H1 (cell line): ENCODE measurements at regions not wholly inside any gene's neighbourhood (a gene's known extent, or its start where the extent isn't known, plus 50 kb on each side); places are given as distances from the start of the nearest gene placed in this dataset.
"Not testable (repeated sequence)": the region's sequence is repeated elsewhere in the genome, so short reads cannot be mapped to it uniquely, and the experiment has no call there.

Experiments used
- CHD1 ChIP-seq: IDR thresholded peaks from 2 replicates; pipeline ENCODE4 v1.6.1; 2012; ENCODE audit warnings: low read depth, low read length, improper control_type of control experiment
- CHD2 ChIP-seq: IDR thresholded peaks from 2 replicates; pipeline ENCODE4 v1.6.1; 2012; ENCODE audit warnings: low read length, improper control_type of control experiment
- CREB1 ChIP-seq: IDR thresholded peaks from 2 replicates; pipeline ENCODE4 v1.6.1; 2012; ENCODE audit warnings: inconsistent platforms
- JUN ChIP-seq: IDR thresholded peaks from 2 replicates; pipeline ENCODE4 v1.6.1; 2011; ENCODE audit warnings: low read depth, mild to moderate bottlenecking, improper control_type of control experiment, low read length
- MAX ChIP-seq: IDR thresholded peaks from 2 replicates; pipeline ENCODE4 v1.6.1; 2012; ENCODE audit warnings: inconsistent platforms
- POLR2A ChIP-seq, 2 experiments: IDR thresholded peaks; 1 replicate in 1 of 2; 2 replicates in 1 of 2; pipeline ENCODE4 v1.6.1; 2011; ENCODE audit warnings: low read depth in 2 of 2, low read length in 2 of 2, mild to moderate bottlenecking in 2 of 2; ENCODE audit errors: control extremely low read depth in 1 of 2
- RBBP5 ChIP-seq: IDR thresholded peaks from 2 replicates; pipeline ENCODE4 v1.7.1; 2012; ENCODE audit warnings: low read depth, mild to moderate bottlenecking, inconsistent platforms, low read length, moderate library complexity, borderline replicate concordance
- SRF ChIP-seq: IDR thresholded peaks from 2 replicates; pipeline ENCODE4 v1.6.1; 2011; ENCODE audit warnings: mild to moderate bottlenecking, low read depth, low read length, moderate library complexity
- TEAD4 ChIP-seq: IDR thresholded peaks from 2 replicates; pipeline ENCODE4 v1.6.1; 2012; ENCODE audit warnings: low read depth, low read length, inconsistent platforms, mixed read lengths
- YY1 ChIP-seq: IDR thresholded peaks from 2 replicates; pipeline ENCODE4 v1.6.1; 2011; ENCODE audit warnings: low read depth, mild to moderate bottlenecking, low read length
- ZNF274 ChIP-seq: IDR thresholded peaks from 2 replicates; pipeline ENCODE4 v1.7.0; 2012; ENCODE audit warnings: low read length, borderline replicate concordance; ENCODE audit errors: extremely low read depth
- TF ChIP-seq, protein P1 (sequence below), 3 experiments: IDR thresholded peaks; 1 replicate in 2 of 3; 2 replicates in 1 of 3; pipeline versions ENCODE4 v1.5.1 to v1.6.1; 2011; ENCODE audit warnings: low read length in 3 of 3, mild to moderate bottlenecking in 3 of 3, inconsistent platforms in 2 of 3, low read depth in 1 of 3, moderate library complexity in 1 of 3; ENCODE audit not compliant: insufficient read depth in 1 of 3; ENCODE audit errors: control extremely low read depth in 1 of 3

DNA sequence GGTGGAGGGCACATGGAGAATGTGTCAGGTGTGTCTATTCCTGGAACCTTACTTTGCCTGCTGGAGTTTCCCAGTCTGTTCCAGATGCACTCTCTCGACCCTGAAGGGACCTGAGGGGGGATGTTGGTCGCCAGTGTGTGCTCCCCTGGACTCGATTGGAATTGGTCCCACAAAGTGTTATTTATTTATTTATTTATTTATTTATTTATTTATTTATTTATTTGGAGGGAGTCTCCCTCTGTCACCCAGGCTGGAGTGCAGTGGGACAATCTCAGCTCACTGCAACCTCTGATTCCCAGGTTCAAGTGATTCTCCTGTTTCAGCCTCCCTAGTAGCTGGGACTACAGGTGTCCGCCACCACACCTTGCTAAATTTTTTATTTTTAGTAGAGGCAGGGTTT, 329.1 kb upstream of the ZNF337 start:
- TF ChIP-seq, protein P1, sequence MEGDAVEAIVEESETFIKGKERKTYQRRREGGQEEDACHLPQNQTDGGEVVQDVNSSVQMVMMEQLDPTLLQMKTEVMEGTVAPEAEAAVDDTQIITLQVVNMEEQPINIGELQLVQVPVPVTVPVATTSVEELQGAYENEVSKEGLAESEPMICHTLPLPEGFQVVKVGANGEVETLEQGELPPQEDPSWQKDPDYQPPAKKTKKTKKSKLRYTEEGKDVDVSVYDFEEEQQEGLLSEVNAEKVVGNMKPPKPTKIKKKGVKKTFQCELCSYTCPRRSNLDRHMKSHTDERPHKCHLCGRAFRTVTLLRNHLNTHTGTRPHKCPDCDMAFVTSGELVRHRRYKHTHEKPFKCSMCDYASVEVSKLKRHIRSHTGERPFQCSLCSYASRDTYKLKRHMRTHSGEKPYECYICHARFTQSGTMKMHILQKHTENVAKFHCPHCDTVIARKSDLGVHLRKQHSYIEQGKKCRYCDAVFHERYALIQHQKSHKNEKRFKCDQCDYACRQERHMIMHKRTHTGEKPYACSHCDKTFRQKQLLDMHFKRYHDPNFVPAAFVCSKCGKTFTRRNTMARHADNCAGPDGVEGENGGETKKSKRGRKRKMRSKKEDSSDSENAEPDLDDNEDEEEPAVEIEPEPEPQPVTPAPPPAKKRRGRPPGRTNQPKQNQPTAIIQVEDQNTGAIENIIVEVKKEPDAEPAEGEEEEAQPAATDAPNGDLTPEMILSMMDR (IDR thresholded peaks at IDR 0.05; ENCODE audit: control extremely low read depth in 1 of 3, insufficient read depth in 1 of 3, low read depth in 1 of 3, low read length in 3 of 3) = not testable (repeated sequence)
- TF ChIP-seq TEAD4; SRF; ZNF274; JUN; POLR2A (IDR thresholded peaks at IDR 0.05; ENCODE audit: control extremely low read depth in 1 of 2, low read depth in 2 of 2, low read length in 2 of 2); RBBP5; CHD1; CREB1; MAX; CHD2; YY1: not testable (repeated sequence)
